NCI-H187 treated with DMSO at 0.1 percent for 48 hours (cell line): ENCODE measurements at regions not wholly inside any gene's neighbourhood (a gene's known extent, or its start where the extent isn't known, plus 50 kb on each side); places are given as distances from the start of the nearest gene placed in this dataset.

ENCODE experiments used
- DNase-seq: peaks from one replicate; lab custom pipeline; 2025; lab: John Stamatoyannopoulos, UW

GRCh38 chr2:60051991-60052390, 501.5 kb downstream of the BCL11A start:
- no peak for DNase-seq

- DNase-seq: no peak
Observed at GRCh38 chr2:60047944-60048525, 505.4 kb downstream of the BCL11A start.

- no peak for DNase-seq
Observed at GRCh38 chr2:60047347-60047746, 506.1 kb downstream of the BCL11A start.

GRCh38 chr2:60046529-60046928, 506.9 kb downstream of the BCL11A start:
- DNase-seq: no peak

GRCh38 chr2:60045456-60045855, 508.0 kb downstream of the BCL11A start:
- DNase-seq: no peak

GRCh38 chr2:60044484-60044883, 509.0 kb downstream of the BCL11A start:
- DNase-seq: no peak

- DNase-seq: no peak
Observed at GRCh38 chr2:60042023-60042422, 511.4 kb downstream of the BCL11A start.

- DNase-seq: no peak
Observed at GRCh38 chr2:60033325-60033724, 520.1 kb downstream of the BCL11A start.

GRCh38 chr2:60029566-60029883, 523.9 kb downstream of the BCL11A start:
- no peak for DNase-seq

GRCh38 chr2:60028849-60029565, 524.4 kb downstream of the BCL11A start:
- no peak for DNase-seq

- DNase-seq: no peak
Observed at GRCh38 chr2:60025496-60025895, 528.0 kb downstream of the BCL11A start.

- DNase-seq: no peak
Observed at GRCh38 chr2:60023256-60023985, 530.0 kb downstream of the BCL11A start.

GRCh38 chr2:60007671-60008070, 545.8 kb downstream of the BCL11A start:
- no peak for DNase-seq

- DNase-seq: no peak
Observed at GRCh38 chr2:60003076-60003475, 550.4 kb downstream of the BCL11A start.

- no peak for DNase-seq
Observed at GRCh38 chr2:60002183-60002867, 551.1 kb downstream of the BCL11A start.

- no peak for DNase-seq
Observed at GRCh38 chr2:60000686-60001085, 552.8 kb downstream of the BCL11A start.

- DNase-seq: no peak
Observed at GRCh38 chr2:59998324-59998723, 555.1 kb downstream of the BCL11A start.

GRCh38 chr2:59997371-59997770, 556.1 kb downstream of the BCL11A start:
- DNase-seq: no peak

- no peak for DNase-seq
Observed at GRCh38 chr2:59996855-59997254, 556.6 kb downstream of the BCL11A start.

GRCh38 chr2:59993726-59994125, 559.7 kb downstream of the BCL11A start:
- no peak for DNase-seq

- no peak for DNase-seq
Observed at GRCh38 chr2:59988341-59988740, 565.1 kb downstream of the BCL11A start.

- DNase-seq: no peak
Observed at GRCh38 chr2:59986511-59986910, 566.9 kb downstream of the BCL11A start.

- DNase-seq: no peak
Observed at GRCh38 chr2:59985923-59986322, 567.5 kb downstream of the BCL11A start.
